AG04450 (cell line): ENCODE measurements at regions not wholly inside any gene's neighbourhood (a gene's known extent, or its start where the extent isn't known, plus 50 kb on each side); places are given as distances from the start of the nearest gene placed in this dataset.
A peak's percentile ranks its signal among the peaks of the same experiment; 100 is the strongest.

ENCODE experiments used
- CTCF ChIA-PET: fragments of 300-600, 350-600 bp; formaldehyde crosslinking; extraction: SDS; loops from one replicate; lab custom pipeline; 2022; ENCODE audit warnings: antibody characterized with exemption, inconsistent platforms; lab: Charles Lee
- POLR2A ChIA-PET: fragments of 350-600 bp; formaldehyde crosslinking; extraction: SDS; loops from one replicate; lab custom pipeline; 2021; ENCODE audit warnings: antibody characterized with exemption, inconsistent platforms; lab: Yijun Ruan, JAX
- DNase-seq: peaks from one replicate; pipeline ENCODE4 v3.0.0-alpha.2; 2011; ENCODE audit warnings: low read depth, low spot score
- H3K27ac ChIP-seq: one replicate; pipeline ENCODE4 v1.5.1; 2012; ENCODE audit warnings: low read depth, low read length, control low read depth
- H3K27me3 ChIP-seq: one replicate; pipeline ENCODE4 v1.6.0; 2012; ENCODE audit warnings: low read length; ENCODE audit not compliant: control insufficient read depth, insufficient read depth
- H3K4me3 ChIP-seq: 2 replicates; pipeline ENCODE4 v1.5.1; 2011; ENCODE audit warnings: mild to moderate bottlenecking, low read depth, low read length, control low read depth
- H3K9me3 ChIP-seq: 2 replicates; pipeline ENCODE4 v1.5.1; 2012; ENCODE audit warnings: low read length; ENCODE audit not compliant: control insufficient read depth, insufficient read depth
- TF ChIP-seq, protein P1 (sequence below): IDR thresholded peaks from 2 replicates; pipeline ENCODE4 v1.5.1; 2011; ENCODE audit warnings: low read depth, low read length, control low read depth, inconsistent platforms

DNA sequence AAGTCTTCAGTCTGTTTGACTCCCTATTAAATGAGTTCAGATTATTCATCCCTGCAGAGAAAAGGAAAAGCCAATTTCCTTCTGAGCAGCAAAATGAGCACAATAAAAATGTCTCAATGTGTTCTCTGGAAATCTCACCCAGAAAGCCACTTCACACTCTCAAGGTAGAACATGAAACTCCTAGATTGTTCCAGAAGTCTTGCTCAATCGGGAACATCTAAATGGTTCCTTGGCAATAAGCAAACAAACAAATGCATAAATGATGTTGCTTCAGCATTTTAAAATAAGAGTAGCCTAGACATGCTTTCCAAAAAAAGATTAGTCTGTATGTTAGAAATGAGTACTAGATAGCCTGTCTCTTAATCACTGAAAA, 59.7 kb upstream of the TNFRSF19 start:
- Histone ChIP-seq H3K27ac (no peak overlapping the region), H3K4me3 (no peak overlapping the region), H3K27me3 (no peaks in the 10 kb centered on the region), H3K9me3 (0 out of 2 replicates have a peak, but pooled peaks cover 2% of the 10 kb centered on the region)
- DNase-seq = no peak
- ChIA-PET CTCF (interaction anchor here (0.6 to 1.0 kb wide), 2 partner anchors 18 to 144 kb away, joined by 3 to 5 read pairs; no protein-coding TSS in a partner anchor), POLR2A (no interaction called here)
- TF ChIP-seq, protein P1, sequence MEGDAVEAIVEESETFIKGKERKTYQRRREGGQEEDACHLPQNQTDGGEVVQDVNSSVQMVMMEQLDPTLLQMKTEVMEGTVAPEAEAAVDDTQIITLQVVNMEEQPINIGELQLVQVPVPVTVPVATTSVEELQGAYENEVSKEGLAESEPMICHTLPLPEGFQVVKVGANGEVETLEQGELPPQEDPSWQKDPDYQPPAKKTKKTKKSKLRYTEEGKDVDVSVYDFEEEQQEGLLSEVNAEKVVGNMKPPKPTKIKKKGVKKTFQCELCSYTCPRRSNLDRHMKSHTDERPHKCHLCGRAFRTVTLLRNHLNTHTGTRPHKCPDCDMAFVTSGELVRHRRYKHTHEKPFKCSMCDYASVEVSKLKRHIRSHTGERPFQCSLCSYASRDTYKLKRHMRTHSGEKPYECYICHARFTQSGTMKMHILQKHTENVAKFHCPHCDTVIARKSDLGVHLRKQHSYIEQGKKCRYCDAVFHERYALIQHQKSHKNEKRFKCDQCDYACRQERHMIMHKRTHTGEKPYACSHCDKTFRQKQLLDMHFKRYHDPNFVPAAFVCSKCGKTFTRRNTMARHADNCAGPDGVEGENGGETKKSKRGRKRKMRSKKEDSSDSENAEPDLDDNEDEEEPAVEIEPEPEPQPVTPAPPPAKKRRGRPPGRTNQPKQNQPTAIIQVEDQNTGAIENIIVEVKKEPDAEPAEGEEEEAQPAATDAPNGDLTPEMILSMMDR = no peak

DNA sequence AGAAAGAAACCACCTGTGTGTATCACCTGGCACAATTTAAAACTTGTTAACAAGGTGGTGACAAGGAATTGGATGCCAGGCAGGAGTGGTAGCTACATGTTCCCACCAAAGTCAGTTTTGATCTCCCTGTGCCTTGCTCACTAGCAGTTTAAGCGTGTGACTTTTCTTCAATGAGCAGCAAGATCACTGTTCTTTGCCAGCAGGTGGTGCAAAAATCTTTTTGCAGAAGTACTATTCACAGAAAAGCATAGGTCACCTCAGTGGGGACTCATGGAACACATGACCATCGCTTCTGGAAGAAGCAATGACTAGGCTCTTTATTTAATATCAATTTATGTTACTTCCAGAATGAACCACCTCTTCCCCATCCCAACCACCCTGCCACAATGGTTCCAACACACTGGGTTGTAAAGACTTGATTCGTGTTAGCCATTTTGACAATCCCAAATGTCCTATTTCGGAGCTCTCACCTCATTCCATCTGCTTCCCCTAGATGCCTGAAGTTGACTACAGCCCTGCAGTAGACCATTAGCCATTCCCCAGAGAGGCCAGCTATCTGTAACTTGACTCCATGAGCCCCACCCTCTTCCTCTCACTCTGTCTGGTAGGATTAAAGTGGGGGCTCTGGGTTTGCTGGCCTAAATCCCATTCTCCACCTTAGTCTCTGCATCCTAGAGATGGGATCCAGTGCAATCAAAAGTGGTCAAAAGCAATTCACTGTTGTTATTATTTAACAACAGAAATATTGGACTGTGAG, 59.1 kb upstream of the TNFRSF19 start:
- ChIA-PET CTCF (interaction anchor here (1.0 kb wide), 1 partner anchor 19 kb away, joined by 5 read pairs; no protein-coding TSS in a partner anchor), POLR2A (no interaction called here)
- Histone ChIP-seq H3K27ac (no peak overlapping the region), H3K9me3 (0 out of 2 replicates have a peak, but pooled peaks cover 2% of the 10 kb centered on the region), H3K4me3 (no peak overlapping the region), H3K27me3 (no peaks in the 10 kb centered on the region)
- DNase-seq = no peak
- TF ChIP-seq, protein P1 = peak; percentile 33

DNA sequence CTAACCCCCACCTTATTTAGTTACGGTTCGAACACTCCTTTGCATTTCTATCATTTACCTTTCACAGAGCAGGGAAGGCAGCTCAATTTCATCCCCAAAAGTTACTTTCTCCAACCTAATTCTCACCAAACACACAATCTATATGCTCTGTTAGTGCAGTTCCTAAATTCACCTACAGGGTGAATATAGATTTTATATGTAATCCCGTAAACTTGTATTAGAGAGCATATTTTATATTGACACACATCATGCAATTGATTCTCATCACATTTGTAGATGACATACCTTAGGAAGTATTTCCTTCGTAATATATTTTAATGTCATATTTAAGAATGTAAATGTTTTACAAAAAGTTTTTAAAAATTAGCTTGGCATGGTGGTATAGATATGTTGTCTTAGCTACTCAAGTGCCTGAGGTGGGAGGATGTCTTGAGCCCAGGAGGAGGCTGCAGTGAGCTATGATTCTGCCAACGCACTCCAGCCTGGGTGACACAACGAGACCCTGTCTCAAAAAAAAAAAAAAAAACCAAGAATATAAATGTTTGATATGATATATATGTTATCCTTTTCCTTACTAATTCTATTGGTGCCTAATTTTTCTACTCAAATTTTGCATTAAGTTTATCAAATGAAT, 57.3 kb upstream of the TNFRSF19 start:
- TF ChIP-seq, protein P1 = 0 out of 2 replicates have a peak, but pooled peaks have one; percentile 25
- Histone ChIP-seq H3K27ac (no peak overlapping the region), H3K9me3 (0 out of 2 replicates have a peak, but pooled peaks cover 2% of the 10 kb centered on the region), H3K4me3 (no peak overlapping the region), H3K27me3 (no peaks in the 10 kb centered on the region)
- ChIA-PET CTCF (interaction anchor here (1.5 kb wide), 1 partner anchor 377 kb away, joined by 3 read pairs; the partner anchor contains the start of gene MIPEP), POLR2A (no interaction called here)
- no peak for DNase-seq

DNA sequence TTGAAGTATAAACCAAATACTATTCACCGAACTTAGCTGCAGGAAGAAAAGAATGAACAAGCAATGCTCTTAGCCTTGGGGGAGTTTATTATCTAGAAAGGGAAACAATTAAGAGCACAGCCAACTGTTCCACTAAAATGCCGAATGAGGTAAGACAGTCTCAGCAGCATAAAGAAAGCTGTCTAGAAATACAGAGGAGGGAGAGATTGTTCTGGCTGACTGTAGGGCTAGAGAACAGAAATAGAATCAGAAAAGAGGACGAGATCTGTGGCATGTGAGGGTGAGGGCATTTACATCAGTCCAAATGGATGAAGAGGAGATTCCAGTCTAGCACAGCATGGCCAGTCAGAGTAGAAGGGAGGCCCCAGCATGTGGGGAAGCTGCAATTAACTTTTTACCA, 56.8 kb upstream of the TNFRSF19 start:
- ChIA-PET CTCF (interaction anchor here (1.5 kb wide), 1 partner anchor 376 kb away, joined by 3 read pairs; the partner anchor contains the start of gene MIPEP), POLR2A (no interaction called here)
- no peaks in the 10 kb centered on the region for H3K27me3 ChIP-seq
- no peak overlapping the region for H3K27ac ChIP-seq
- H3K9me3 ChIP-seq = 0 out of 2 replicates have a peak, but pooled peaks cover 2% of the 10 kb centered on the region
- H3K4me3 ChIP-seq = no peak overlapping the region
- DNase-seq = no peak
- TF ChIP-seq, protein P1 = no peak

DNA sequence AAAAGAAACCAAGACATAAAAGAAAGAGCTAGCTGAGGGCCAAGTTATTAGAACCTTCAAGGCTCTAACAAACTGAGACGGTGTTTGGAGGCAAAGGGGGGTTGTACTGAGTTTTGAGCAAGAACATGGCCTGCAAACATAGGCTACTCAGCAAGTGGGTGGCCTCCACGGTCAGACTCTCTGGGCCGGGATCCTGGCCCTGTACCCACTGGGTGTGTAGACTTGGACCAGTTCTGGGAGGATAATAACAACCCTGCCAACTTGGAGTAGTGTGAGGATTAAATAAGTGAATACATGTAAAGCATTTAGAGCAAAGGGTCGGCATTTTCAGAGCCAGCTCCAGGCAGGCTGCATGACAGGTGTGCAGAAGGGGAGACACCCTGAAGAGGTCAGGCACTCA, 56.1 kb upstream of the TNFRSF19 start:
- ChIA-PET POLR2A (no interaction called here), CTCF (interaction anchor here (0.6 to 1.5 kb wide), 2 partner anchors 344 to 376 kb away, joined by 3 to 4 read pairs; partner anchors contain the start of gene MIPEP)
- Histone ChIP-seq H3K9me3 (0 out of 2 replicates have a peak, but pooled peaks cover 2% of the 10 kb centered on the region), H3K27me3 (no peaks in the 10 kb centered on the region), H3K27ac (no peak overlapping the region), H3K4me3 (no peak overlapping the region)
- TF ChIP-seq, protein P1 = no peak
- DNase-seq = no peak
